HepG2 (cell line): ENCODE measurements at regions not wholly inside any gene's neighbourhood (a gene's known extent, or its start where the extent isn't known, plus 50 kb on each side); places are given as distances from the start of the nearest gene placed in this dataset.

Experiments
- ATAC-seq: fragments of 200-7000 bp; cut with Tn5 transposase; 3 replicates; pipeline ENCODE4 v1.9.1; 2020; ENCODE audit warnings: mild to moderate bottlenecking, moderate library complexity
- BruUV-seq: library from RNA; stranded (reverse); fragments of 400-500 nt; replicated peaks from 2 replicates; lab custom pipeline; 2021; lab: Mats Ljungman, UMichigan
- CTCF ChIA-PET: fragments of 300-600 bp; formaldehyde crosslinking; extraction: SDS; loops from one replicate; lab custom pipeline; 2021; ENCODE audit warnings: low total read pairs, inconsistent platforms, low intra/inter-chr PET ratio; lab: Yijun Ruan, JAX
- POLR2A ChIA-PET: fragments of 350-600 bp; sonication (Branson Sonifier 250); formaldehyde crosslinking; loops from one replicate; lab custom pipeline; 2020; ENCODE audit warnings: antibody characterized with exemption, inconsistent platforms; lab: Yijun Ruan, JAX
- DNase-seq: peaks from one replicate; pipeline ENCODE4 v3.0.0-alpha.2; 2015; ENCODE audit warnings: low spot score
- FAIRE-seq: peaks from 3 replicates; lab custom pipeline; 2011; peaks lifted over from hg19 to GRCh38; lab: Jason Lieb, UNC
- H2AFZ ChIP-seq: one replicate; pipeline ENCODE4 v1.6.1; 2011; ENCODE audit warnings: low read length, inconsistent platforms
- H3K27ac ChIP-seq: fragments of 300-600 bp; 3 replicates; pipeline ENCODE4 v1.8.0; 2011; ENCODE audit warnings: mixed run types, mild to moderate bottlenecking, mixed read lengths, low read length, inconsistent platforms; ENCODE audit not compliant: insufficient read depth; ENCODE audit errors: extremely low read length
- H3K27me3 ChIP-seq, 2 experiments: fragments of 200-600 bp in 1 of 2; 2 replicates in 1 of 2; 3 replicates in 1 of 2; pipeline versions ENCODE4 v1.6.0 to v1.8.0; 2011; ENCODE audit warnings: low read length in 2 of 2, mild to moderate bottlenecking in 2 of 2, moderate library complexity in 2 of 2, inconsistent platforms in 1 of 2; ENCODE audit not compliant: insufficient read depth in 2 of 2, control insufficient read depth in 1 of 2
- H3K36me3 ChIP-seq, 2 experiments: fragments of 200-600 bp in 1 of 2; replicated peaks in 1 of 2; 2 replicates in 1 of 2; 3 replicates in 1 of 2; pipeline versions ENCODE4 v1.5.1 to v1.8.0; 2011; ENCODE audit warnings: low read length in 2 of 2, inconsistent platforms in 1 of 2; ENCODE audit not compliant: insufficient read depth in 2 of 2, control insufficient read depth in 1 of 2
- H3K4me1 ChIP-seq: 2 replicates; pipeline ENCODE4 v1.5.1; 2012; ENCODE audit warnings: low read length, inconsistent platforms; ENCODE audit not compliant: insufficient read depth
- H3K4me2 ChIP-seq: 2 replicates; pipeline ENCODE4 v1.6.0; 2011; ENCODE audit warnings: low read depth, low read length, inconsistent platforms
- H3K4me3 ChIP-seq, 3 experiments: fragments of 200-600 bp in 1 of 3; sonication (generic), shearing (Covaris generic) in 1 of 3; replicated peaks in 1 of 3; 2 replicates each; pipeline ENCODE4 v1.5.1; 2011 to 2016; ENCODE audit warnings: low read length in 3 of 3, inconsistent platforms in 2 of 3, low read depth in 2 of 3, mild to moderate bottlenecking in 2 of 3, control low read depth in 1 of 3, mixed read lengths in 1 of 3; ENCODE audit not compliant: insufficient read depth in 1 of 3
- H3K79me2 ChIP-seq: one replicate; pipeline ENCODE4 v1.6.1; 2011; ENCODE audit warnings: low read length, inconsistent platforms; ENCODE audit not compliant: insufficient read depth
- H3K9ac ChIP-seq: 2 replicates; pipeline ENCODE4 v1.6.0; 2011; ENCODE audit warnings: mild to moderate bottlenecking, low read depth, low read length, inconsistent platforms; ENCODE audit not compliant: insufficient read depth
- H3K9me3 ChIP-seq: 2 replicates; pipeline ENCODE4 v1.5.1; 2012; ENCODE audit warnings: mild to moderate bottlenecking, low read length
- H4K20me1 ChIP-seq: 2 replicates; pipeline ENCODE4 v1.6.0; 2011; ENCODE audit warnings: inconsistent platforms, mild to moderate bottlenecking, low read length, moderate library complexity; ENCODE audit not compliant: insufficient read depth
- FLYWCH1 ChIP-seq: sonication (generic); formaldehyde crosslinking; IDR thresholded peaks from 2 replicates; pipeline ENCODE4 v1.8.1; 2023; ENCODE audit warnings: mild to moderate bottlenecking, missing genetic modification reagents
- GFI1 ChIP-seq: sonication (generic); formaldehyde crosslinking; IDR thresholded peaks from 2 replicates; pipeline ENCODE4 v1.5.0; 2020; ENCODE audit warnings: missing genetic modification reagents, mild to moderate bottlenecking, borderline replicate concordance
- NPAS2 ChIP-seq: sonication (generic); formaldehyde crosslinking; IDR thresholded peaks from 2 replicates; pipeline ENCODE4 v1.8.0; 2022; ENCODE audit warnings: mild to moderate bottlenecking, missing genetic modification reagents, borderline replicate concordance
- RAD21 ChIP-seq: fragments of 450-650 bp; formaldehyde crosslinking; IDR thresholded peaks from 2 replicates; pipeline ENCODE4 v1.5.0; 2020; ENCODE audit warnings: mild to moderate bottlenecking
- RNF2 ChIP-seq: fragments of 450-650 bp; conservative IDR thresholded peaks from 2 replicates; pipeline ENCODE4 v1.6.1; 2016; ENCODE audit warnings: low read depth
- SETDB1 ChIP-seq: sonication (generic); formaldehyde crosslinking; IDR thresholded peaks from 2 replicates; pipeline ENCODE4 v1.5.1; 2020; ENCODE audit warnings: missing genetic modification reagents, mild to moderate bottlenecking, borderline replicate concordance
- SIN3A ChIP-seq: IDR thresholded peaks from 2 replicates; pipeline ENCODE4 v1.6.1; 2011; ENCODE audit warnings: low read depth, mild to moderate bottlenecking, control low read depth, low read length, borderline replicate concordance
- SMC3 ChIP-seq: IDR thresholded peaks from 2 replicates; pipeline ENCODE4 v1.6.1; 2011; ENCODE audit warnings: low read length, improper control_type of control experiment
- ZMYM2 ChIP-seq: sonication (generic); formaldehyde crosslinking; IDR thresholded peaks from 2 replicates; pipeline ENCODE4 v1.8.0; 2022; ENCODE audit warnings: mild to moderate bottlenecking, missing genetic modification reagents
- ZNF292 ChIP-seq: sonication (generic); formaldehyde crosslinking; IDR thresholded peaks from 2 replicates; pipeline ENCODE4 v1.8.1; 2022; ENCODE audit warnings: mild to moderate bottlenecking, low read depth, missing genetic modification reagents, borderline replicate concordance
- ZNF430 ChIP-seq: sonication (generic); formaldehyde crosslinking; IDR thresholded peaks from 2 replicates; pipeline ENCODE4 v1.9.0; 2021; ENCODE audit warnings: mild to moderate bottlenecking, missing genetic modification reagents
- ZNF75D ChIP-seq: sonication (generic); formaldehyde crosslinking; IDR thresholded peaks from 2 replicates; pipeline ENCODE4 v1.8.1; 2023; ENCODE audit warnings: missing genetic modification reagents, mild to moderate bottlenecking, borderline replicate concordance
- ZNF772 ChIP-seq: sonication (generic); formaldehyde crosslinking; IDR thresholded peaks from 2 replicates; pipeline ENCODE4 v1.5.0; 2020; ENCODE audit warnings: mild to moderate bottlenecking, missing genetic modification reagents
- ZSCAN20 ChIP-seq: sonication (generic); formaldehyde crosslinking; IDR thresholded peaks from 2 replicates; pipeline ENCODE4 v1.4.0; 2020; ENCODE audit warnings: missing genetic modification reagents, mild to moderate bottlenecking, borderline replicate concordance
- WGBS: methylation state at CpG from one replicate; pipeline ENCODE4 v1.1.6; 2017; ENCODE audit warnings: low lambda C conversion rate; 5-methylcytosine and 5-hydroxymethylcytosine counted together
- in situ Hi-C: cut with HindIII; loops from 2 replicates; pipeline ENCODE4 v1.10.0; 2017; ENCODE audit warnings: low pct_unique_long_range_greater_than_20kb; ENCODE audit not compliant: extremely low pct_ligation_motif_present
- intact Hi-C: fragments of 100-400 bp; cut with micrococcal nuclease; formaldehyde crosslinking; loops from one replicate; pipeline ENCODE4 v1.10.0; 2022; ENCODE audit not compliant: unreplicated experiment
- TF ChIP-seq, protein P1 (sequence below): sonication (generic); formaldehyde crosslinking; IDR thresholded peaks from 2 replicates; pipeline ENCODE4 v1.4.0; 2020; ENCODE audit warnings: low read depth, mild to moderate bottlenecking, missing genetic modification reagents
- TF ChIP-seq, protein P2 (sequence below): fragments of 450-650 bp; IDR thresholded peaks from 2 replicates; pipeline ENCODE4 v1.6.1; 2017

DNA sequence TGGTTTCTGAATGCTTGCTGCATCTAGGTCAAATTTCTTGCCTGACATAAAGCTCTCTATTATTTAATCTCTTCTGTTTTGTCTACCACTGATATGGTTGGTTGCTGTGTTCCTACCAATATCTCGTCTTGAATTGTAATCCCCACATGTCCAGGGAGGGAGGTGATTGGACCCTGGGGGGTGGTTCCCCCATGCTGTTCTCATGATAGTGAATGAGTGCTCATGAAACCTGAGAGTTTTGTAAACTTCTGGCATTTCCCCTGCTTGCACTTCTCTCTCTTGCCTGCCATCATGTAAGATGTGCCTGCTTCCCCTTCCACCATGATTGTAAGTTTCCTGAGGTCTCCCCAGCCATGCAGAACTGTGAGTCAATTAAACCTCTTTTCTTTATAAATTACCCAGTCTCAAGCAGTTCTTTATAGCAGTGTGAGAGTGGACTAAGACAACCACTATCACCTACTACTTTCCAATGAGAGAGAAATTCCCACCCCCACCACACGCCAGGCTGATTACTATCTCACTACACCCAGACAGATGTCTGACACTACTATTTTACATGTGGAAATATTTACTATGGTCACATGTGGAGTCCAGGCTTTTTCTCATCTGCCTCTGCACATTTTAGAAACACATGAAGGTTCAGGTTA lies 69.2 kb upstream of the ATP2B1 start:
- no peaks in the 10 kb centered on the region for H3K27me3 ChIP-seq
- ATAC-seq (no peak), DNase-seq (no peak), FAIRE-seq (no peak)
- H3K4me1 ChIP-seq = no peaks in the 10 kb centered on the region
- no peak for TF ChIP-seq RAD21
- no peak for TF ChIP-seq SMC3
- TF ChIP-seq FLYWCH1 (CRISPR knock-in tag) = no peak
- TF ChIP-seq SIN3A = no peak
- no peak for TF ChIP-seq ZMYM2 (CRISPR knock-in tag)
- TF ChIP-seq ZNF292 (CRISPR knock-in tag) = no peak
- no peak for TF ChIP-seq ZNF772 (CRISPR knock-in tag)
- no peak for TF ChIP-seq ZNF430 (CRISPR knock-in tag)
- no peak for TF ChIP-seq NPAS2 (CRISPR knock-in tag)
- TF ChIP-seq, protein P1, sequence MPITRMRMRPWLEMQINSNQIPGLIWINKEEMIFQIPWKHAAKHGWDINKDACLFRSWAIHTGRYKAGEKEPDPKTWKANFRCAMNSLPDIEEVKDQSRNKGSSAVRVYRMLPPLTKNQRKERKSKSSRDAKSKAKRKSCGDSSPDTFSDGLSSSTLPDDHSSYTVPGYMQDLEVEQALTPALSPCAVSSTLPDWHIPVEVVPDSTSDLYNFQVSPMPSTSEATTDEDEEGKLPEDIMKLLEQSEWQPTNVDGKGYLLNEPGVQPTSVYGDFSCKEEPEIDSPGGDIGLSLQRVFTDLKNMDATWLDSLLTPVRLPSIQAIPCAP = no peak
- no peak for TF ChIP-seq RNF2
- TF ChIP-seq ZSCAN20 (CRISPR knock-in tag) = no peak
- no peak for TF ChIP-seq ZNF75D (CRISPR knock-in tag)
- TF ChIP-seq GFI1 (CRISPR knock-in tag) = no peak
- no peak for TF ChIP-seq SETDB1 (CRISPR knock-in tag)
- TF ChIP-seq, protein P2, sequence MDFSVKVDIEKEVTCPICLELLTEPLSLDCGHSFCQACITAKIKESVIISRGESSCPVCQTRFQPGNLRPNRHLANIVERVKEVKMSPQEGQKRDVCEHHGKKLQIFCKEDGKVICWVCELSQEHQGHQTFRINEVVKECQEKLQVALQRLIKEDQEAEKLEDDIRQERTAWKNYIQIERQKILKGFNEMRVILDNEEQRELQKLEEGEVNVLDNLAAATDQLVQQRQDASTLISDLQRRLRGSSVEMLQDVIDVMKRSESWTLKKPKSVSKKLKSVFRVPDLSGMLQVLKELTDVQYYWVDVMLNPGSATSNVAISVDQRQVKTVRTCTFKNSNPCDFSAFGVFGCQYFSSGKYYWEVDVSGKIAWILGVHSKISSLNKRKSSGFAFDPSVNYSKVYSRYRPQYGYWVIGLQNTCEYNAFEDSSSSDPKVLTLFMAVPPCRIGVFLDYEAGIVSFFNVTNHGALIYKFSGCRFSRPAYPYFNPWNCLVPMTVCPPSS = no peak
- no TSS peak for BruUV-seq
- H3K9ac ChIP-seq = no peak overlapping the region
- in situ Hi-C loops = no loop called here
- H4K20me1 ChIP-seq = no peaks in the 10 kb centered on the region
- H3K4me3 ChIP-seq = no peak overlapping the region
- H3K9me3 ChIP-seq = no peaks in the 10 kb centered on the region
- no peaks in the 10 kb centered on the region for H3K36me3 ChIP-seq
- POLR2A ChIA-PET = no interaction called here
- intact Hi-C loops = no loop called here
- CTCF ChIA-PET = no interaction called here
- WGBS = 20% methylated on average over 2 of the region's 2 CpGs
- H2AFZ ChIP-seq = no peak overlapping the region
- H3K79me2 ChIP-seq = no peaks in the 10 kb centered on the region
- no peak overlapping the region for H3K4me2 ChIP-seq
- no peak overlapping the region for H3K27ac ChIP-seq
